ENCODE measurements at regions not wholly inside any gene's neighbourhood (a gene's known extent, or its start where the extent isn't known, plus 50 kb on each side); places are given as distances from the start of the nearest gene placed in this dataset.
"Not testable (repeated sequence)": the region's sequence is repeated elsewhere in the genome, so short reads cannot be mapped to it uniquely, and the experiment has no call there.

- H3K4me3 ChIP-seq (ENCODE audit: low read depth, low read length) = no peak overlapping the region
- H3K27ac ChIP-seq (ENCODE audit: insufficient read depth, low read length, poor library complexity, severe bottlenecking) = no peak overlapping the region
- H3K27ac Mint-ChIP-seq = peak overlapping the region in 1 of 3 donors; percentile 18
- H3K9me3 Mint-ChIP-seq = peaks cover 0 to 5% (median 4%) of the 10 kb centered on the region in 7 donors
- no peaks in the 10 kb centered on the region for H3K4me1 ChIP-seq (ENCODE audit: control insufficient read depth, insufficient read depth, low read length, poor library complexity, severe bottlenecking)
- peaks cover 8% of the 10 kb centered on the region for H3K27me3 Mint-ChIP-seq
- no peak for DNase-seq
- H3K4me3 Mint-ChIP-seq = no peak overlapping the region
- no peaks in the 10 kb centered on the region for H3K4me1 Mint-ChIP-seq
- H3K36me3 Mint-ChIP-seq = no peaks in the 10 kb centered on the region
- no peaks in the 10 kb centered on the region for H3K36me3 ChIP-seq (ENCODE audit: control insufficient read depth, insufficient read depth, low read length)
- H3K27me3 ChIP-seq (ENCODE audit: control insufficient read depth, insufficient read depth, low read length) = no peaks in the 10 kb centered on the region
- no peak for ATAC-seq (ENCODE audit: low read depth in 2 of 2)
- H3K9me3 ChIP-seq (ENCODE audit: control insufficient read depth in 2 of 2, low read length in 2 of 2) = no peaks in the 10 kb centered on the region
Observed at GRCh38 chr15:79740561-79740960, 156.3 kb downstream of the MTHFS start.

- Mint-ChIP-seq H3K36me3 (no peaks in the 10 kb centered on the region), H3K27me3 (no peaks in the 10 kb centered on the region), H3K9me3 (peaks cover 0 to 7% (median 4%) of the 10 kb centered on the region in 7 donors), H3K27ac (no peak overlapping the region), H3K4me3 (no peak overlapping the region), H3K4me1 (no peaks in the 10 kb centered on the region)
- H3K4me3 ChIP-seq (ENCODE audit: low read depth, low read length) = no peak overlapping the region
- H3K27ac ChIP-seq (ENCODE audit: insufficient read depth, low read length, poor library complexity, severe bottlenecking) = no peak overlapping the region
- ATAC-seq (ENCODE audit: low read depth in 2 of 2) (no peak), DNase-seq (no peak)
- H3K27me3 ChIP-seq (ENCODE audit: control insufficient read depth, insufficient read depth, low read length) = no peaks in the 10 kb centered on the region
- no peaks in the 10 kb centered on the region for H3K9me3 ChIP-seq (ENCODE audit: control insufficient read depth in 2 of 2, low read length in 2 of 2)
- H3K4me1 ChIP-seq (ENCODE audit: control insufficient read depth, insufficient read depth, low read length, poor library complexity, severe bottlenecking) = no peaks in the 10 kb centered on the region
- no peaks in the 10 kb centered on the region for H3K36me3 ChIP-seq (ENCODE audit: control insufficient read depth, insufficient read depth, low read length)
Observed at GRCh38 chr15:79743032-79743431, 153.8 kb downstream of the MTHFS start.

- not testable (repeated sequence) for H3K9me3 ChIP-seq (ENCODE audit: control insufficient read depth in 2 of 2, low read length in 2 of 2); H3K4me1 Mint-ChIP-seq; H3K27ac Mint-ChIP-seq; H3K9me3 Mint-ChIP-seq; H3K36me3 Mint-ChIP-seq; H3K36me3 ChIP-seq (ENCODE audit: control insufficient read depth, insufficient read depth, low read length); H3K4me1 ChIP-seq (ENCODE audit: control insufficient read depth, insufficient read depth, low read length, poor library complexity, severe bottlenecking); H3K27me3 Mint-ChIP-seq; ATAC-seq (ENCODE audit: low read depth in 2 of 2); H3K27ac ChIP-seq (ENCODE audit: insufficient read depth, low read length, poor library complexity, severe bottlenecking); H3K4me3 ChIP-seq (ENCODE audit: low read depth, low read length); DNase-seq; H3K27me3 ChIP-seq (ENCODE audit: control insufficient read depth, insufficient read depth, low read length); H3K4me3 Mint-ChIP-seq
Observed at GRCh38 chr15:79744485-79744884, 152.3 kb downstream of the MTHFS start.

GRCh38 chr15:79756365-79756764 lies 140.4 kb downstream of the MTHFS start:
- Histone ChIP-seq H3K27ac (ENCODE audit: insufficient read depth, low read length, poor library complexity, severe bottlenecking) (no peak overlapping the region), H3K4me1 (ENCODE audit: control insufficient read depth, insufficient read depth, low read length, poor library complexity, severe bottlenecking) (no peaks in the 10 kb centered on the region), H3K4me3 (ENCODE audit: low read depth, low read length) (no peak overlapping the region), H3K36me3 (ENCODE audit: control insufficient read depth, insufficient read depth, low read length) (no peaks in the 10 kb centered on the region), H3K9me3 (ENCODE audit: control insufficient read depth in 2 of 2, low read length in 2 of 2) (peaks cover 0 to under 1% of the 10 kb centered on the region in 2 experiments), H3K27me3 (ENCODE audit: control insufficient read depth, insufficient read depth, low read length) (no peaks in the 10 kb centered on the region)
- Mint-ChIP-seq H3K27me3 (peaks cover 4% of the 10 kb centered on the region), H3K27ac (no peak overlapping the region), H3K4me3 (no peak overlapping the region), H3K4me1 (no peaks in the 10 kb centered on the region), H3K36me3 (no peaks in the 10 kb centered on the region), H3K9me3 (peaks cover 0 to 4% (median 0%) of the 10 kb centered on the region in 7 donors)
- DNase-seq (no peak), ATAC-seq (ENCODE audit: low read depth in 2 of 2) (no peak)

- Mint-ChIP-seq H3K36me3 (no peaks in the 10 kb centered on the region), H3K4me3 (no peak overlapping the region), H3K27me3 (peaks cover 4% of the 10 kb centered on the region), H3K9me3 (peaks cover 0 to 13% (median 5%) of the 10 kb centered on the region in 7 donors), H3K27ac (no peak overlapping the region), H3K4me1 (no peaks in the 10 kb centered on the region)
- no peak overlapping the region for H3K27ac ChIP-seq (ENCODE audit: insufficient read depth, low read length, poor library complexity, severe bottlenecking)
- ATAC-seq (ENCODE audit: low read depth in 2 of 2) (no peak), DNase-seq (no peak)
- no peaks in the 10 kb centered on the region for H3K27me3 ChIP-seq (ENCODE audit: control insufficient read depth, insufficient read depth, low read length)
- peaks cover 3% of the 10 kb centered on the region in 2 experiments for H3K9me3 ChIP-seq (ENCODE audit: control insufficient read depth in 2 of 2, low read length in 2 of 2)
- no peaks in the 10 kb centered on the region for H3K4me1 ChIP-seq (ENCODE audit: control insufficient read depth, insufficient read depth, low read length, poor library complexity, severe bottlenecking)
- no peak overlapping the region for H3K4me3 ChIP-seq (ENCODE audit: low read depth, low read length)
- H3K36me3 ChIP-seq (ENCODE audit: control insufficient read depth, insufficient read depth, low read length) = no peaks in the 10 kb centered on the region
Observed at GRCh38 chr15:79765081-79765480, 131.7 kb downstream of the MTHFS start.

GRCh38 chr15:79769069-79769481 lies 127.7 kb downstream of the MTHFS start:
- Histone ChIP-seq H3K4me1 (ENCODE audit: control insufficient read depth, insufficient read depth, low read length, poor library complexity, severe bottlenecking) (no peaks in the 10 kb centered on the region), H3K4me3 (ENCODE audit: low read depth, low read length) (no peak overlapping the region), H3K27me3 (ENCODE audit: control insufficient read depth, insufficient read depth, low read length) (no peaks in the 10 kb centered on the region), H3K36me3 (ENCODE audit: control insufficient read depth, insufficient read depth, low read length) (no peaks in the 10 kb centered on the region), H3K27ac (ENCODE audit: insufficient read depth, low read length, poor library complexity, severe bottlenecking) (no peak overlapping the region), H3K9me3 (ENCODE audit: control insufficient read depth in 2 of 2, low read length in 2 of 2) (no peaks in the 10 kb centered on the region)
- DNase-seq (peak in 2 of 3 donors; percentile 8 to 12), ATAC-seq (ENCODE audit: low read depth in 2 of 2) (no peak)
- H3K27me3 Mint-ChIP-seq = peaks cover 4% of the 10 kb centered on the region
- H3K4me3 Mint-ChIP-seq = no peak overlapping the region
- H3K4me1 Mint-ChIP-seq = no peaks in the 10 kb centered on the region
- H3K9me3 Mint-ChIP-seq = peaks cover 0 to 5% (median 0%) of the 10 kb centered on the region in 7 donors
- H3K36me3 Mint-ChIP-seq = no peaks in the 10 kb centered on the region
- H3K27ac Mint-ChIP-seq = no peak overlapping the region

GRCh38 chr15:79769933-79770759 lies 126.7 kb downstream of the MTHFS start:
- H3K27me3 Mint-ChIP-seq = no peaks in the 10 kb centered on the region
- H3K9me3 Mint-ChIP-seq = peaks cover 0 to 5% (median 0%) of the 10 kb centered on the region in 7 donors
- H3K27me3 ChIP-seq (ENCODE audit: control insufficient read depth, insufficient read depth, low read length) = no peaks in the 10 kb centered on the region
- no peak overlapping the region for H3K27ac Mint-ChIP-seq
- H3K4me1 Mint-ChIP-seq = no peaks in the 10 kb centered on the region
- H3K4me1 ChIP-seq (ENCODE audit: control insufficient read depth, insufficient read depth, low read length, poor library complexity, severe bottlenecking) = no peaks in the 10 kb centered on the region
- no peaks in the 10 kb centered on the region for H3K36me3 Mint-ChIP-seq
- no peak overlapping the region for H3K27ac ChIP-seq (ENCODE audit: insufficient read depth, low read length, poor library complexity, severe bottlenecking)
- H3K4me3 Mint-ChIP-seq = no peak overlapping the region
- H3K4me3 ChIP-seq (ENCODE audit: low read depth, low read length) = no peak overlapping the region
- ATAC-seq (ENCODE audit: low read depth in 2 of 2) (no peak), DNase-seq (no peak)
- H3K36me3 ChIP-seq (ENCODE audit: control insufficient read depth, insufficient read depth, low read length) = no peaks in the 10 kb centered on the region
- H3K9me3 ChIP-seq (ENCODE audit: control insufficient read depth in 2 of 2, low read length in 2 of 2) = no peaks in the 10 kb centered on the region

GRCh38 chr15:79773128-79773527 lies 123.7 kb downstream of the MTHFS start:
- peaks cover 0 to 2% (median 0%) of the 10 kb centered on the region in 7 donors for H3K9me3 Mint-ChIP-seq
- H3K27ac Mint-ChIP-seq = no peak overlapping the region
- ATAC-seq (ENCODE audit: low read depth in 2 of 2) = no peak
- H3K36me3 ChIP-seq (ENCODE audit: control insufficient read depth, insufficient read depth, low read length) = no peaks in the 10 kb centered on the region
- no peaks in the 10 kb centered on the region for H3K9me3 ChIP-seq (ENCODE audit: control insufficient read depth in 2 of 2, low read length in 2 of 2)
- peaks cover 10% of the 10 kb centered on the region for H3K27me3 Mint-ChIP-seq
- no peaks in the 10 kb centered on the region for H3K4me1 Mint-ChIP-seq
- H3K4me3 ChIP-seq (ENCODE audit: low read depth, low read length) = no peak overlapping the region
- DNase-seq = no peak
- H3K27ac ChIP-seq (ENCODE audit: insufficient read depth, low read length, poor library complexity, severe bottlenecking) = no peak overlapping the region
- no peaks in the 10 kb centered on the region for H3K4me1 ChIP-seq (ENCODE audit: control insufficient read depth, insufficient read depth, low read length, poor library complexity, severe bottlenecking)
- no peaks in the 10 kb centered on the region for H3K27me3 ChIP-seq (ENCODE audit: control insufficient read depth, insufficient read depth, low read length)
- H3K4me3 Mint-ChIP-seq = no peak overlapping the region
- no peaks in the 10 kb centered on the region for H3K36me3 Mint-ChIP-seq

Measured in CD4-positive, CD25-positive, alpha-beta regulatory T cell (primary cell).